GM18517 (cell line): ENCODE measurements at regions not wholly inside any gene's neighbourhood (a gene's known extent, or its start where the extent isn't known, plus 50 kb on each side); places are given as distances from the start of the nearest gene placed in this dataset.

Experiments used
- ATAC-seq: cut with Tn5 transposase; IDR thresholded peaks from one replicate; pipeline ENCODE4 v1.9.1; 2021; ENCODE audit warnings: mild to moderate bottlenecking, moderate library complexity; ENCODE audit not compliant: unreplicated experiment

DNA sequence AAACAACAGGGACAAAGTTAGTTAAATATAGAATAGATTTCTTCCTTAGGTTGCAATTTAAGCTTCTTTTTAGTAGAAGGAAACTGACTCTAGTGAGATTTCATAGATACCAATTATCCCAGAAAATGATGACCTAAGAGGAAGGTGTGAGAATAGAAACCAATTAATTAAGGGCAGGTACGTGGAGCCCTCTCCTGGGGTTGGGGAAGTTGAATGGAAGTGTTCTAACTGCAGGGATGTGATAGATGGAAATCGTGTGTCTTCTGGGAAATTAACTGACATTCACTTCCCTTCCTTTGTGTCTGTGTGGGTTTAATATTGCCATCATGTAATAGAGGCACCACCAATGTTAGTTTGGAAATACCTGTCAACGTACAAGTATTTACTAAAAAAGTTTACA, 204.1 kb upstream of the ANK2 start:
- ATAC-seq = no peak

DNA sequence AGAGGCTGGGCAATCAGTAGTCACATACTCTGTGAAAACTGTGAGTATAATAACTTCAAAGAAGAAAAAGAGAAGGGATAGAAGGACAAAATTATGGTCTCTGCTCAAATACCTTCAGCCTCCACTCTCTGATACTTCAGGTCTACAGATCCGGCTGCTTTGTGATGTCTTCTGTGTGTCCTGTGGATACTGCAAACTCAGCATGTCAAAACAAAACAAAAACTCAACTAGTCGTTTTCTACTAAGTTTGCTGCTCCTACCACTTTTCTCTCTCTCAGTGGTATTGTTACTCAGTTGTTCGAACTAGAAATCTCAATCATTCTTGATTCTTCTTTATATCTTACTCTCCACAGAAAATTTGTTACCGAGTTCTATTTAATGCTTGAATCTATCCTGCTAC, 202.4 kb upstream of the ANK2 start:
- ATAC-seq = no peak

GRCh38 chr4:112847781-112848180, 201.7 kb upstream of the ANK2 start:
- ATAC-seq = no peak

- no peak for ATAC-seq
Observed at GRCh38 chr4:112848911-112849310, 200.5 kb upstream of the ANK2 start.

DNA sequence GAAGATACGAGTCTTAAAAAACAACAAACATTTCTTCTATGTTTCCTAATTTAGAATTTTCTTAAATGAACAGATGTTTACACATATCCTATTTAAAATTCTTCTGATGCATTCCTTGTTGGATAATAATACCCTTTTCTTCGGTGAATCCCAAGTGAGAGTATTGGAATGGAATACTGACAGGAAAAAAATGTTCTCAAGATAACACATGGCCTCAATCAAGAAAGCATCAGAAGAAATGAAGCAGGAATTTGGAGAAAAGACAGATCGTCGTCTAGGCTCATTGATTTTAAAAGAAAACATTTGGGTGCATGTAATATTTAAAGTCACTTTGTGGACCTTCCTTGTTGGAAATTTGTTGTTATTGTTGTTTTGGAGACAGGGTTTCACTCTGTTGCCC, 196.9 kb upstream of the ANK2 start:
- ATAC-seq = no peak

- ATAC-seq = no peak
Observed at GRCh38 chr4:112853662-112854256, 195.7 kb upstream of the ANK2 start.

DNA sequence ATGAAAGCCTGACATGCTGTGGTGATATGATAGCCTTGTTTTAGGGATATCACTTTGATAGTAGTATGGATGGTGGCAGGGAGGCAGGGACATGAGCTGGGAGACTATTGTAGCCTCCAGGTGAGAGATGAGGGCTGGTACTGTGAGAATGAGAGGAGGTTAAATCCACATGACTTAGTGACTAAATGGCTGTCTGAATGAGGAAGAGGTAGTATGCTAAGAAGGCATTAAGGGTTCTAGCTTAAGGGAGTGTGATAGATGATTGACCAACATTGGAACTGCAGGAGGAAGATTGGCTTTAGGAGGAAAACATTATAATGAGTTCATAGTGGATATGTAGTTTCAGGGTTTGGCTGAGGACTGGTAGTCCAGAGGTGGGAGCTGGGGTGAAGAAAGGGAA, 195.0 kb upstream of the ANK2 start:
- no peak for ATAC-seq

DNA sequence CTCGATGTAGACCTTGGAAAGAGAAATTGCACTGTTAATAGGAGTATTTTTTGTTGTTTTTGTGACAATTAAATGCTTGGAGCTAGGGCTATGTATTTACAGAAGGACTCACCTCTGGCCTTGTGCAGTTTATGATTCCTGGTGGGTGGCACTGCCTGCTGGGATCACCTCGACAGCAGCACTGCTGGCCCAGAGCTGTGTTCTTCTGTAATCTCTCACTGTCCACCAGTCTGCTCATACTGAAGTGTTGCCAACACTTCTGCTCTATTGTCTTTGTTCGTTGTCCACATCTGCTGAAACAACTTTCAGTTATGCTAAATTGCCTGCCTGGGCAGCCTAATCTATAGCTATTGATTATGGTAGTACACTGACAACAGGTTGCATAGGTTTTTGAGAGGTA, 194.4 kb upstream of the ANK2 start:
- no peak for ATAC-seq

- no peak for ATAC-seq
Observed at GRCh38 chr4:112857461-112857860, 192.0 kb upstream of the ANK2 start.

DNA sequence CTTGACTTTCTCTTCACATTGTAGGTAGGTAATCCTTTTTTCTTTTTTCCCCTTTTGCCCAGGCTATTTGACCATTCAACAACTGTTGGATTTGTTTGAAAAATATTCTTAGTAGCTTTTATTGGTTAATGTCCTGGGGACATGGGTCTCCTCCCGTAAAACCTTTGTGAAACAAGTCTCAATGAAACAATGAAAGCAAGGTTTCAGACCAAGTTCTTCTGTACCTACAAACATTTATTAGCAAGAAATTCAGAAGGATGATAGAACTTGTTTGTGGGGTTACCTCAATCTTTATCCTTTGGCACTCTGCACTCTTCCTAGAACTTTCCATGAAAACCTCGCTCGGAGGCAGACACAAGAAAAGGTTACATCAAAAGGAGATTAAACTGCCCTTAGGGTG, 190.7 kb upstream of the ANK2 start:
- ATAC-seq = no peak

GRCh38 chr4:112859456-112860184, 189.8 kb upstream of the ANK2 start:
- no peak for ATAC-seq

DNA sequence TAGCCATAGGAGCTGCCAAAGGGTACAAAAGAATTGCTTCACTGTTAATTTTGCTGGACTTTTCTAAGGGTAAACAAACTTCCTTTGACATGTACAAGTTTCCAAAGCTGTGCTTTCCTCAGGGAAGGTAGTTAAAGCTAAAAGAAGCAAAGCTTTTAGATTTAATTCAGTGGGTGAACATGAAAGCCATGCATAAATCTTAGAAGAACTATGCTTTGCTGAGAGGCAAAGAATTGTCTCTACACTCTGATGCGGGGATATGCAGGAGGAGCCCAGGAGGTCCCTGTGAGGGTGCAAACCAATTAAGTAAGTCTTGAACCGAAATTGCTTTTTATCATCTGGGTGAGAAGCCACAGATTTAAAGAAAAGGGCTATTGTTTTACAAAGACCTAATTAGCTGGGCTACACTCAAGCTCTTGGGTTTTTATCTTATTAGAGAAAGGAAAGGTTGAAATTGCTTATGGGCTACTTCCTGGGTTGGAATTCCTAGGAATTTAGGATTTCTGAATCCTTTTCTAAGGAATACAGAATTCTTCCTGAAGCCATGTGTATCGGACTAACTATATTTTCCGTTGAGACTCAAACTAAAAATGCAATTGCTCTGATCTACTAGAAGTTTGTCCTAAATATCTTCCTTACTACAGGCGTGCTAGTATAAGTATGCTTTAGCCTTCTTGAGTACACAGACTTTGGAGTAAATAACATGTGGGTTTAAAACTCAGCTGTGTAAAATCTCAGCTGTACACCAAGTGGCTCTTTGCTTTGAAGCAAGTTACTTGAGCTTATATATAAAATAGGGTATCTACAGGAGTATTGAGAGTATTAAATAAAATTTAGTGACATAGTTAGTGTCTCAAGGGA, 188.4 kb upstream of the ANK2 start:
- ATAC-seq = no peak

- no peak for ATAC-seq
Observed at GRCh38 chr4:112861691-112862674, 187.5 kb upstream of the ANK2 start.

DNA sequence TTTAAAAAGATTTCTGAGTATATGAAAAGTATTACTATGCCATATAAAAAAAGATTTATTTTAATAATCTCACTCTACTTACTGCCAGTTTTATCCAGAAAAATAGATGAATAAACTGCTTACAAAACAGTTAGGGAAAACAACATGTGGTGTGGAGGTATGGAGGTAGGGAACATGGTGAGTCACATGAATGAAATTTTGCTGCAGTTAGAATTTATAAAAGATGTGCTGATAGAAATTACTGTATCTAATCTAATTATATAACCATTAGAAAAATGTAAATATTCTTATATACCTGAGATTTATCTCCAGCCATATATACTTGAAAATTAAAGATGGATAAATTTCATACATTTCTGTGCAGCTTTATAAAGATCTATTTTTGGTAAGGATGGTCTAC, 184.0 kb upstream of the ANK2 start:
- no peak for ATAC-seq

- ATAC-seq = no peak
Observed at GRCh38 chr4:112876316-112876715, 173.1 kb upstream of the ANK2 start.

DNA sequence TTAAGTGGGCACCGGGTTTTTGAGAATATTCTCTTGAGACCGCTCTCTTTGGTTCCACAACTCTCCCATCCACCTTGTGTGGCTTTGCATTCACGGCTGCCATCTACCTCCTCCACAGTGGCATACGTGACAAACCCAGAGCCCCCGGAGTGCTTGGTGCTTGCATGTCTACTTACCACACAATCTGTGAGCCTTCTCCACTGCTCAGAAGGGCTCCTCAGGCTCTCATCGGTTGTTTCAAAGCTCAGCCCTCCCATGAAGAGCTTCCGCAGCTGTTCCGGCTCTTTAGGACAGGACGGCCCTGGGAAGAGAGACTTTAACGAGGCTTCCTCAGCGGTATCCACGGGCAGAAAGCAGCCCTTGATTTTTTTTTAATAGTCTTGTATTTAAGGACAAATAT, 167.6 kb upstream of the ANK2 start:
- no peak for ATAC-seq

- ATAC-seq = no peak
Observed at GRCh38 chr4:112882286-112882685, 167.2 kb upstream of the ANK2 start.

GRCh38 chr4:112884406-112884805, 165.0 kb upstream of the ANK2 start:
- ATAC-seq = no peak

GRCh38 chr4:112885897-112886296, 163.6 kb upstream of the ANK2 start:
- no peak for ATAC-seq

GRCh38 chr4:112888622-112889021, 160.8 kb upstream of the ANK2 start:
- no peak for ATAC-seq

- ATAC-seq = peak; percentile 24
Observed at GRCh38 chr4:112889199-112889598, 160.3 kb upstream of the ANK2 start.
